Activated CD4-positive, alpha-beta T cell treated with anti-CD3 and anti-CD28 coated beads, Interleukin-2, amount 50 U/mL, for 1 hour (primary cell): ENCODE measurements at regions not wholly inside any gene's neighbourhood (a gene's known extent, or its start where the extent isn't known, plus 50 kb on each side); places are given as distances from the start of the nearest gene placed in this dataset.
"Not testable (repeated sequence)": the region's sequence is repeated elsewhere in the genome, so short reads cannot be mapped to it uniquely, and the experiment has no call there.

Experiments used
- DNase-seq: peaks from one replicate; pipeline ENCODE4 v3.0.0-alpha.2; 2020

DNA sequence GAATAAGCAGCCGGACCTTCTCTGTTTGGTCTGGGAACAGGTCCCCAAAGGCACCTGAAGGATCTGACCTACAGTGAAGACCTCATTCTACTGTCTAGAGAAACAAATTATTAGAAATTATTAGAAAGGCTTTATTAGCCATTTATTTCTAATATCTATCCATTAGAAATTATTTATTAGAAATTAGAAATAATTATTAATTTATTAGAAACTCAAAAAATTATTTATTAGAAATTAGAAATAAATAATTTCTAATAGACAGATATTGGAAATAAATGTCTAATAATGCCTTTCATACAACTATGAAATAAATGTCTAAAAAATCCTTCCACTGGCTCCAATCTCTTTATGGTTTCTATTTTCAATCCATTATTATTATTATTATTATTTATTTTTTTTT is 285.7 kb upstream of the ERCC4 start:
- DNase-seq = no peak

DNA sequence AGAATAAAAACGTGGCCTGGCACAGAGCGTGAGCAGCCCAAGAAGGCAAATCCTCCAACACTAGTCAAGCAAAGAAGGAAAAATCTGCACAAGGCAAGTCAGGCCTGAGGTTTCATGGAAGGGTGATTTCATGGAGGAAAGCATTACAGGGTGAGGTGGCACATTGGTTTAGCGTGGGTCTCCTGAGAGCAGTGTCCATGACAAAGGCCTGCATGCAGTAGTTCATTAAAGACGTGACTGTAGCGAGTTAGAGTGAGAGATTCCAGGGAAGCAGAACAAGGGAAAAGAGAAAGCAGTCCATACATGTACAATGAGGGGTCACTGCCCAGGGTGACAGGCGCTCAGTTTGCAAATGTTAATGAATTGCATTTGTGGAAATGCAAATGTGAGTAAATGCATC is 285.0 kb upstream of the ERCC4 start:
- DNase-seq = no peak

GRCh38 chr16:13638218-13638617 is 281.7 kb upstream of the ERCC4 start:
- no peak for DNase-seq

DNA sequence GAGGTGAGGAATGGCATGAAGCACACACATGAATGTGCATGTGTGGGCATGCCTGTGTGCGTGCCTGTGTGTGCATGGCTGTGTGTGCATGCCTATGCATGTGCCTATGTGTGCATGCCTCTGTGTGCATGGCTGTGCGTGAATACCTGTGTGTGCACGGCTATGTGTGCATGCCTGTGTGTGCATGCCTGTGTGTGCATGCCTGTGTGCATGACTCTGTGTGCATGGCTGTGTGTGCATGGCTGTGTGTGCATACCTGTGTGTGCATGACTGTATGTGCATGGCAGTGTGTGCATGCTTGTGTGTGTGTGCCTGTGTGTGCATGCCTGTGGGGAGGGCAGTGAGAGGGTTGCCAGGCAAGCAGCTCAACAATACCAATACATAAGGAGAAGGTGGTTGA is 276.5 kb upstream of the ERCC4 start:
- peak; percentile 0 for DNase-seq

DNA sequence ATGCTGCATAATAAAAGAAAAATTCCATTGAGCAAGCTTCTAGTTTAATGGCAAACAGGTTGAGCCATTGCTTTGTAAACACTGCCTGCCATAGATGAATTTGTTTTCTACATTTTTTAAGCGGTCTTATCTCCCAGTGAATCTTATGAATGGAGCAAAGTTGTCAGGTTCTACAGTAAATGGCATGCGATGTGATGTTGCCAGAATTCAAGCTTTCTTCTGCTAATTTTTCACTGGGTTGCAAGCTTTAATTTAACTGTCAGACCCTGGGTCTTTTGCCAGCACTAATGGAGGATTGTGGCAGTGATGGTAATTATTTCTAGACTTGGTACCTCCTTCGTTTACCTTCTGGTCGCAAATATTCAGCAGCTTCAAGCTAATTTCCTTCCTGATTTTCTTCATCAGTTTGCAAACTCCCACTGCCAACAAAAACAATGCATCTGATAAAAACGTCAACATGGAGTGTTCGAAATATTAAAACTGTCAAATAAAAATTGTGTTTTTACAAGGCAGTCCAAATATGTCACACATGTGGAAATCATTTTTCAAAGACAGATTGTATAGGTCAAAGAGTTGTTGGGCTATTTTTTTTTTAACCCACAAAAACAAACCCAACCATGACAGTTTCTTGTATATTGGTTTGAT is 274.2 kb upstream of the ERCC4 start:
- no peak for DNase-seq

- DNase-seq = no peak
Measured at GRCh38 chr16:13660807-13661206, 259.1 kb upstream of the ERCC4 start.

DNA sequence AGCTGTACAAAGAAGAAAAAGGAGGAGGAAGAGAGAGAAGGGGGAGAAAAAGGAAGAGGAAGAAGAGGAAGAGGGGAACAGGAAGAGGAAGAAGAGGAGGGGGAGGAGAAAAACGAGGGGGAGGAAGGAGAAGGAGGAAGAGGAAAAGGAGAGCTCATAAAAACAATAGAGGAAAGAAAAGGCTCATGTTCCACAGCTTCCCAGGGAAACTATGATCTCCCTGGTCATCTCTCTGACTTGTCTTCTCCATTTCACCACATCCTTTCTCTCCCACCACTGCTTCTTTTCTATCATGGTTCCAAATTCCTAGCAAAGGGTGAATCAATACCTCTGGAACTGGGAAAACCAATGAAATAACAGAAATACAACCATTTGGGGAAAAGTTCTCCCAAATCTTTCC is 254.1 kb upstream of the ERCC4 start:
- no peak for DNase-seq

DNA sequence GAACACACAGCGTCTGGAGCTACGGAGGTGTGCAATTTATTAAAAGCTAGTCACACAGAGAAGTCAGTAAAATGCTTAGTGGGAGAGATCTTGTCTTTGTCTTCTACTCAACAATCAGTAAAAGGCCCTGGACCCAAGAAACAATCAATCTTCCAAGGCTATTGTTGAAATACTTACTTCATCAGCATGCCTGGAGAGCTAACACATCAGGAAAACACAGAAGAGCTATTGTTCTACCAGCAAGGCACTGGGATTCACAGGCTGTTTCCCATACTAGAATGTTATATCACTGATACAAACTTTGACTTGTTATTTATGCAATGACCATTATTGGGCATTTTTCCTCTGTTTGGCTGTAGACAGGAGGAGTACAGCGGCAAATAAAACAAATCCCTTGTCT is 247.8 kb upstream of the ERCC4 start:
- DNase-seq = no peak

- DNase-seq = no peak
Measured at GRCh38 chr16:13680021-13680889, 239.7 kb upstream of the ERCC4 start.

- DNase-seq = no peak
Measured at GRCh38 chr16:13684819-13685563, 235.0 kb upstream of the ERCC4 start.

GRCh38 chr16:13696017-13696416 is 223.9 kb upstream of the ERCC4 start:
- no peak for DNase-seq

DNA sequence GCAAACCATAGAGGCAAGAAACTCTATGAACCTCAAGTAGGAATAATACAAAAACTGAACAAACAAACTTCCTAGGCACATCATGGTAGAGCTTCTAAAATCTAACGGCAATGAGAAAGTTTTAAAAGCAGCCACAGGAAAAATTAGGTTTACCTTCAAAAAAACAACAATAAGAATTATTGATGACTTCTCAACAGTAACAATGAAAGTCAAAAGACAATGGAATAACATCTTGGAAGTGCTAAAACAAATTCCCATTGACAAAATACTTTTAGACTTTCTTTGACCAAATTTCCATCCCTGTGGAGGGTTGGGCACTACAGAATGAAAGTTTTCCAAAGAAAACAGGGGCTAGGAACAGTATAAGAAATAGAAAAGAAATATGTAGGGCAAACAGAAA is 222.9 kb upstream of the ERCC4 start:
- DNase-seq = no peak

- DNase-seq = no peak
Measured at GRCh38 chr16:13697568-13697967, 222.4 kb upstream of the ERCC4 start.

GRCh38 chr16:13702614-13703013 is 217.3 kb upstream of the ERCC4 start:
- DNase-seq = no peak

DNA sequence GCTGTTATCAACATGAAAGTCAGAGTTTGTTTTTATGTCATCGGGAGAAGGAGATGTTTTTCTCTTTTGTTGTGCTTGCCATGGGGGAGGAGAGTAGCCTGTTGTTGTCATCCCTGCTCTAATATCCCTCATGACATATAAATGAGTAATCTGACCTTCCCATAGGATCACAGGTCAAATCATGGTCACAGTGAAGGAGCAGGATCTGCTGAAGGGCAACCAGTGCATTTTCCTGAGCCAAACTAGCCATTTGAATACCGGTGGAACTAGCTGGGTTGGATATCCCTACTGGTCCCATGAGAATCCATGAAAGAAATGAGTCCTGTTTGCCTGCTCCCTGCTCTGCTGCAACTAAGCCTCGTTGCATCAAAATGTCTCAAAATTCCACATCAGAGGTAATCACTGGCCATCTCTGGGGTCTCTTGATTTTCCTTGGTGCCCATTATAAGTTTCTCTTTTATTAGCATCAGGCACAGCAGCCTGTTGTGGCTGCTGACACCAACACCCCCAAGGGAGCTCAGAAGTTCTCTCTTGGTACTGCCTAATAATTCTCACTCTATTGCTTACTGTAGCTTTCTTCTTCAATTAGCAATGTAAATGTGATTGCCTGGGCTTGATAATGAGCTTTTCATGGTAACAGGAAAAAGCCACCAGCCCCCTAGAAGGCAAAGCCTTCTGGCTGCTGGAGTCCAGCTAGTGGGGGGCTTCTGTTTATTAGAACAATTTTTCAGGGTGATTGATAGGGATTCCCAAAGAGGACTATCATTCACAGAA is 211.4 kb upstream of the ERCC4 start:
- no peak for DNase-seq

- DNase-seq = no peak
Measured at GRCh38 chr16:13718748-13719147, 201.2 kb upstream of the ERCC4 start.

DNA sequence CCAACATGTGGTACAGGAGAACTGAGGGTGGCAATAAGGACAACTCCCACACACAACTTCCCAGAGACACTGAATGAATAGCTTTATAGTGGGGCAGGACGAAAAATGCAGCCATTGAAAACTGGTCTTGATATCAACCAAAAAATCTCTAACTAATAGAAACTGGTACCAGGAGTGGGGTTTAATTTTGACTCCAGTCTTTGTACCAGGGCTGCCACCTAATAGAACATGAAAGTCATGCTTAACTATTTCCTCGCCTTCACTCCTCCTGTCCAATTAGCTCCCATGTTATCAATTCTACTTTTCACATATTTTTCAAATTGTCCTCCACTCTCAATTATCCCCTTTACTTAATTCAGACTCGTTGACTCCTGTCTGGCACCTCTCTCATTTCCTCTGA is 192.0 kb upstream of the ERCC4 start:
- no peak for DNase-seq

GRCh38 chr16:13733561-13733960 is 186.4 kb upstream of the ERCC4 start:
- DNase-seq = no peak

- not testable (repeated sequence) for DNase-seq
Measured at GRCh38 chr16:13739621-13740373, 180.2 kb upstream of the ERCC4 start.

DNA sequence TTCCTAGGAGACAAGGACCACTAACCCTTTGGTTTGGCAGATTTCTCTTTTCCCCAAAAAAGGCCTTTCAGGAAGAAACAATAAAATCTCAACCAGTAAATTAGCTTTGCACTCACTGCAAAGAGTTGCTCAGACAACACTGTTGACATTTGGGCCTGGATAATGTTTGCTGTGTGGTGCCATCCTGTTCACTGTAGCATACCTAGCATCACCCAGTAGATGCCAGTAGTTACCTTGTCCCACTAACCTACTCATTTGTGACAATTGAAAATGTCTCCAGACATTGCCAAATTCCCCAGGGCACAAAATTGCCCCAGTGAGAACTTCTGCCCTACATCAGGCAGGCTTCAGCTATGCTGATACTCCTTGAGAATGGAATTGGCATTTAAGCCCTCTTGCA is 177.0 kb upstream of the ERCC4 start:
- no peak for DNase-seq

DNA sequence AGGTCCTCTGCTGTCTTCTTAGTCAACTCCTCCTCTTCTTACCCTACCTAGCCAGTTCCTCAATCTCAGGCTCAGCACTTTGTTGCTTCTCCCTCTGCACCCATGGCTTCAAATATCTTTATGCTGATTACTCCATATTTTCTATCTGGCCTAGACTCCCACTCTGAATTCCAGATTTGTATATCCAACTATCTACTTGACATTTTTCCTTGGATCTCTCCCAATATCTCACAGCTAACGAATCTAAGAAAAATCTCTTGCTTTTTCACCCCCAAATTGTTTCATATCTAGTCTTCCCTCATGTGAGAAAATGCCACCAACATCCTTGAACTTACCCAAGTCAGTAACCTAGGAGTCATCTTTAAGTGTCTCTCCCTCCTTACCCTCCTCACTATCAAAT is 176.4 kb upstream of the ERCC4 start:
- DNase-seq = no peak

GRCh38 chr16:13756411-13757140 is 163.4 kb upstream of the ERCC4 start:
- DNase-seq = no peak
